Astrocyte (in vitro differentiated cells and primary cell): ENCODE measurements at regions not wholly inside any gene's neighbourhood (a gene's known extent, or its start where the extent isn't known, plus 50 kb on each side); places are given as distances from the start of the nearest gene placed in this dataset.

Experiments
- CTCF ChIP-seq: IDR thresholded peaks from 2 replicates; pipeline ENCODE4 v1.5.1; 2011; ENCODE audit warnings: low read depth, mild to moderate bottlenecking, inconsistent platforms, low read length, moderate library complexity; ENCODE audit not compliant: insufficient read depth
- EZH2 ChIP-seq: IDR thresholded peaks from 2 replicates; pipeline ENCODE4 v1.6.1; 2012; ENCODE audit warnings: mild to moderate bottlenecking, low read length, inconsistent platforms; ENCODE audit not compliant: insufficient read depth

- TF ChIP-seq CTCF (no peak), EZH2 (no peak)
Measured at GRCh38 chr4:81796790-81797528, 325.3 kb upstream of the RASGEF1B start.
